ENCODE measurements at regions not wholly inside any gene's neighbourhood (a gene's known extent, or its start where the extent isn't known, plus 50 kb on each side); places are given as distances from the start of the nearest gene placed in this dataset.
"Not testable (repeated sequence)": the region's sequence is repeated elsewhere in the genome, so short reads cannot be mapped to it uniquely, and the experiment has no call there.

- TF ChIP-seq CTCF (conservative IDR thresholded peaks at IDR 0.05; ENCODE audit: low read depth, low read length); EZH2 (IDR thresholded peaks at IDR 0.05; ENCODE audit: low read length, unreplicated experiment); EZH2phosphoT487 (IDR thresholded peaks at IDR 0.05; ENCODE audit: borderline replicate concordance, low read length): not testable (repeated sequence)
Observed at GRCh38 chr2:125260366-125260930, 1235.4 kb downstream of the CNTNAP5 start.
